PC-3 (cell line): ENCODE measurements at regions not wholly inside any gene's neighbourhood (a gene's known extent, or its start where the extent isn't known, plus 50 kb on each side); places are given as distances from the start of the nearest gene placed in this dataset.
"Not testable (repeated sequence)": the region's sequence is repeated elsewhere in the genome, so short reads cannot be mapped to it uniquely, and the experiment has no call there.

Experiments used
- EZH2 ChIP-seq: fragments of 300-600 bp; sonication (generic); IDR thresholded peaks from one replicate; pipeline ENCODE4 v1.6.1; 2017; ENCODE audit warnings: antibody characterized with exemption, mild to moderate bottlenecking, low read length; ENCODE audit not compliant: unreplicated experiment
- EZH2phosphoT487 ChIP-seq: fragments of 300-600 bp; sonication (generic); IDR thresholded peaks from 2 replicates; pipeline ENCODE4 v1.6.1; 2018; ENCODE audit warnings: mild to moderate bottlenecking, antibody characterized with exemption, low read length, borderline replicate concordance
- TF ChIP-seq, protein P1 (sequence below): fragments of 300-600 bp; sonication (generic); conservative IDR thresholded peaks from 2 replicates; pipeline ENCODE4 v1.5.1; 2017; ENCODE audit warnings: antibody characterized with exemption, low read depth, mild to moderate bottlenecking, low read length

DNA sequence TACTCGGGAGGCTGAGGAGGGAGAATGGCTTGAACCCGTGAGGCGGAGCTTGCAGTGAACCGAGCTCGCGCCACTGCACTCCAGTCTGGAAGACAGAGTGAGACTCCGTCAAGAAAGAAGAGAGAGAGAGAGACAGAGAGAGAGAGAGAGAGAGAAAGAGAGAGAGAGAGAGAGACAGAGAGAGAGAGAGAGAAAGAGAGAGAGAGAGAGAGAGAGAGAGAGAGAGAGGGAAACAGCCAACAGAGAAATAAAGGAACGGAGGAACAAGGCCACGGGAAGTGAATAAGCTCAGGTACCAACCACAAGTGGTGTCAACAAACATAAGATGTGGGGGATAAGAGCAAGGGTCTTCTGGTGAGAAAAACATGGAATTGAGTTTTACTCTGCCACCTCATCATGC, 71.5 kb upstream of the LSM6 start:
- TF ChIP-seq, protein P1, sequence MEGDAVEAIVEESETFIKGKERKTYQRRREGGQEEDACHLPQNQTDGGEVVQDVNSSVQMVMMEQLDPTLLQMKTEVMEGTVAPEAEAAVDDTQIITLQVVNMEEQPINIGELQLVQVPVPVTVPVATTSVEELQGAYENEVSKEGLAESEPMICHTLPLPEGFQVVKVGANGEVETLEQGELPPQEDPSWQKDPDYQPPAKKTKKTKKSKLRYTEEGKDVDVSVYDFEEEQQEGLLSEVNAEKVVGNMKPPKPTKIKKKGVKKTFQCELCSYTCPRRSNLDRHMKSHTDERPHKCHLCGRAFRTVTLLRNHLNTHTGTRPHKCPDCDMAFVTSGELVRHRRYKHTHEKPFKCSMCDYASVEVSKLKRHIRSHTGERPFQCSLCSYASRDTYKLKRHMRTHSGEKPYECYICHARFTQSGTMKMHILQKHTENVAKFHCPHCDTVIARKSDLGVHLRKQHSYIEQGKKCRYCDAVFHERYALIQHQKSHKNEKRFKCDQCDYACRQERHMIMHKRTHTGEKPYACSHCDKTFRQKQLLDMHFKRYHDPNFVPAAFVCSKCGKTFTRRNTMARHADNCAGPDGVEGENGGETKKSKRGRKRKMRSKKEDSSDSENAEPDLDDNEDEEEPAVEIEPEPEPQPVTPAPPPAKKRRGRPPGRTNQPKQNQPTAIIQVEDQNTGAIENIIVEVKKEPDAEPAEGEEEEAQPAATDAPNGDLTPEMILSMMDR = not testable (repeated sequence)
- not testable (repeated sequence) for TF ChIP-seq EZH2, EZH2phosphoT487
